ENCODE measurements at regions not wholly inside any gene's neighbourhood (a gene's known extent, or its start where the extent isn't known, plus 50 kb on each side); places are given as distances from the start of the nearest gene placed in this dataset.

- POLR2A ChIA-PET, result interaction anchor here (1.6 kb wide), 1 partner anchor 19 kb away, joined by 3 read pairs; no protein-coding TSS in a partner anchor
- intact Hi-C loops (cut with micrococcal nuclease), result no loop called here
- no peaks in the 10 kb centered on the region for H3K36me3 Mint-ChIP-seq (ENCODE audit: insufficient read depth, unreplicated experiment)
- no peaks in the 10 kb centered on the region for H3K9me3 Mint-ChIP-seq (ENCODE audit: unreplicated experiment)
- no peak for DNase-seq (ENCODE audit: unreplicated experiment)
- CTCF ChIA-PET, result interaction anchor here (0.6 kb wide), 1 partner anchor 486 kb away, joined by 4 read pairs; no protein-coding TSS in a partner anchor
- TF ChIP-seq CTCF (IDR thresholded peaks at IDR 0.05; ENCODE audit: unreplicated experiment), result no peak
- no peak overlapping the region for H3K27ac Mint-ChIP-seq (ENCODE audit: low read depth, unreplicated experiment)
- H3K4me3 Mint-ChIP-seq (ENCODE audit: unreplicated experiment), result no peak overlapping the region
- no TSS peak for BruUV-seq (replicated peaks)
- H3K4me1 Mint-ChIP-seq (ENCODE audit: insufficient read depth, unreplicated experiment), result no peaks in the 10 kb centered on the region
- no peaks in the 10 kb centered on the region for H3K27me3 Mint-ChIP-seq (ENCODE audit: insufficient read depth, unreplicated experiment)
These were observed 51.0 kb upstream of the RAP2B start for GRCh38 chr3:153111016-153111415.
